WTC11 (cell line): ENCODE measurements at regions not wholly inside any gene's neighbourhood (a gene's known extent, or its start where the extent isn't known, plus 50 kb on each side); places are given as distances from the start of the nearest gene placed in this dataset.

Experiments used
- ATAC-seq: fragments of 200-7000 bp; cut with Tn5 transposase; 2 replicates; pipeline ENCODE4 v1.10.0; 2021; ENCODE audit warnings: mild to moderate bottlenecking, moderate library complexity
- CTCF ChIA-PET: fragments of 300-600 bp; sonication (Branson Sonifier 250); formaldehyde crosslinking; loops from one replicate; lab custom pipeline; 2021; ENCODE audit warnings: antibody characterized with exemption; lab: Charles Lee
- POLR2A ChIA-PET: fragments of 350-600 bp; sonication (Branson Sonifier 250); formaldehyde crosslinking; loops from one replicate; lab custom pipeline; 2021; ENCODE audit warnings: antibody characterized with exemption; lab: Charles Lee
- DNase-seq: peaks from one replicate; pipeline ENCODE4 v3.0.0; 2021; ENCODE audit warnings: low spot score
- H3K27ac Mint-ChIP-seq: 2 replicates; pipeline ENCODE4 v1.8.0; 2021; ENCODE audit warnings: mixed read lengths
- H3K27me3 Mint-ChIP-seq: 2 replicates; pipeline ENCODE4 v1.8.0; 2021; ENCODE audit warnings: low read depth, mild to moderate bottlenecking, moderate library complexity, mixed read lengths
- H3K36me3 Mint-ChIP-seq: 2 replicates; pipeline ENCODE4 v1.8.0; 2021; ENCODE audit warnings: mixed read lengths
- H3K4me1 Mint-ChIP-seq: 2 replicates; pipeline ENCODE4 v1.8.0; 2022; ENCODE audit warnings: mixed read lengths
- H3K4me3 Mint-ChIP-seq: 2 replicates; pipeline ENCODE4 v1.8.0; 2021; ENCODE audit warnings: mild to moderate bottlenecking, moderate library complexity, mixed read lengths
- H3K9me3 Mint-ChIP-seq: 2 replicates; pipeline ENCODE4 v1.8.0; 2021; ENCODE audit warnings: mixed read lengths
- CBFB ChIP-seq: sonication (generic); formaldehyde crosslinking; IDR thresholded peaks from 2 replicates; pipeline ENCODE4 v1.8.1; 2022; ENCODE audit warnings: mild to moderate bottlenecking, low read depth, missing genetic modification reagents
- CDX4 ChIP-seq: fragments of 250-450 bp; sonication (Bioruptor Pico); IDR thresholded peaks from 2 replicates; pipeline ENCODE4 v1.9.0; 2021; ENCODE audit warnings: moderate library complexity, mild to moderate bottlenecking, inconsistent platforms, borderline replicate concordance
- E2F1 ChIP-seq: sonication (generic); formaldehyde crosslinking; IDR thresholded peaks from 2 replicates; pipeline ENCODE4 v1.8.0; 2022; ENCODE audit warnings: mild to moderate bottlenecking, missing genetic modification reagents
- ERG ChIP-seq: fragments of 250-450 bp; sonication (Bioruptor Pico); IDR thresholded peaks from 2 replicates; pipeline ENCODE4 v1.8.0; 2021; ENCODE audit warnings: mild to moderate bottlenecking
- ESRRA ChIP-seq: sonication (generic); formaldehyde crosslinking; IDR thresholded peaks from 2 replicates; pipeline ENCODE4 v1.8.1; 2022; ENCODE audit warnings: mild to moderate bottlenecking, missing genetic modification reagents, borderline replicate concordance
- GRHL2 ChIP-seq: fragments of 250-450 bp; sonication (Bioruptor Pico); IDR thresholded peaks from 2 replicates; pipeline ENCODE4 v1.8.0; 2022; ENCODE audit warnings: mild to moderate bottlenecking, moderate library complexity; ENCODE audit not compliant: insufficient replicate concordance, severe bottlenecking
- HMGA2 ChIP-seq: fragments of 250-450 bp; sonication (Bioruptor Pico); IDR thresholded peaks from 2 replicates; pipeline ENCODE4 v1.4.0; 2021; ENCODE audit warnings: mild to moderate bottlenecking, moderate library complexity
- HMGXB4 ChIP-seq: sonication (generic); formaldehyde crosslinking; IDR thresholded peaks from 2 replicates; pipeline ENCODE4 v1.8.1; 2023; ENCODE audit warnings: mild to moderate bottlenecking, moderate library complexity, missing genetic modification reagents
- JUN ChIP-seq: sonication (generic); formaldehyde crosslinking; IDR thresholded peaks from 2 replicates; pipeline ENCODE4 v1.8.0; 2023; ENCODE audit warnings: mild to moderate bottlenecking, missing genetic modification reagents
- NR3C1 ChIP-seq: sonication (generic); formaldehyde crosslinking; conservative IDR thresholded peaks from 2 replicates; pipeline ENCODE4 v1.8.1; 2023; ENCODE audit warnings: low read depth, mild to moderate bottlenecking, missing genetic modification reagents
- PRRX2 ChIP-seq: fragments of 250-450 bp; sonication (Bioruptor Pico); IDR thresholded peaks from 2 replicates; pipeline ENCODE4 v1.8.0; 2021; ENCODE audit warnings: mild to moderate bottlenecking
- SMAD4 ChIP-seq: sonication (generic); formaldehyde crosslinking; IDR thresholded peaks from 2 replicates; pipeline ENCODE4 v1.8.0; 2022; ENCODE audit warnings: mild to moderate bottlenecking, missing genetic modification reagents
- SOX15 ChIP-seq: fragments of 250-450 bp; sonication (Bioruptor Pico); IDR thresholded peaks from 2 replicates; pipeline ENCODE4 v1.9.0; 2021; ENCODE audit warnings: mild to moderate bottlenecking
- SP1 ChIP-seq: sonication (generic); formaldehyde crosslinking; conservative IDR thresholded peaks from 2 replicates; pipeline ENCODE4 v1.8.1; 2022; ENCODE audit warnings: missing genetic modification reagents
- TCF7 ChIP-seq: sonication (generic); formaldehyde crosslinking; IDR thresholded peaks from 2 replicates; pipeline ENCODE4 v1.8.0; 2022; ENCODE audit warnings: mild to moderate bottlenecking, low read depth, missing genetic modification reagents, moderate library complexity
- TEAD4 ChIP-seq: sonication (generic); formaldehyde crosslinking; IDR thresholded peaks from 2 replicates; pipeline ENCODE4 v1.8.0; 2022; ENCODE audit warnings: mild to moderate bottlenecking, missing genetic modification reagents
- ZBTB43 ChIP-seq: sonication (generic); formaldehyde crosslinking; IDR thresholded peaks from 2 replicates; pipeline ENCODE4 v1.8.1; 2023; ENCODE audit warnings: mild to moderate bottlenecking, missing genetic modification reagents
- ZMAT4 ChIP-seq: fragments of 250-450 bp; sonication (Bioruptor Pico); IDR thresholded peaks from 2 replicates; pipeline ENCODE4 v1.9.0; 2021; ENCODE audit warnings: mild to moderate bottlenecking
- ZNF317 ChIP-seq: sonication (generic); formaldehyde crosslinking; IDR thresholded peaks from 2 replicates; pipeline ENCODE4 v1.8.1; 2023; ENCODE audit warnings: low read depth, mild to moderate bottlenecking, moderate library complexity, missing genetic modification reagents, borderline replicate concordance

GRCh38 chr14:45658917-45659299, 405.9 kb upstream of the MIS18BP1 start:
- Mint-ChIP-seq H3K4me3 (no peak overlapping the region), H3K4me1 (no peaks in the 10 kb centered on the region), H3K27me3 (no peaks in the 10 kb centered on the region)
- POLR2A ChIA-PET = no interaction called here
- DNase-seq = no peak
- TF ChIP-seq SOX15 (CRISPR knock-in tag) (no peak), ERG (no peak), HMGXB4 (CRISPR knock-in tag) (no peak), CDX4 (no peak), ZMAT4 (CRISPR knock-in tag) (no peak), TCF7 (no peak), NR3C1 (no peak), JUN (no peak), E2F1 (CRISPR knock-in tag) (no peak), SP1 (CRISPR knock-in tag) (no peak), SMAD4 (CRISPR knock-in tag) (no peak), PRRX2 (no peak), GRHL2 (no peak), CBFB (CRISPR knock-in tag) (no peak), TEAD4 (CRISPR knock-in tag) (no peak), HMGA2 (no peak), ZBTB43 (CRISPR knock-in tag) (no peak)
- TF ChIP-seq, all 79 proteins: peak for 0
- H3K36me3 Mint-ChIP-seq = peaks cover 10% of the 10 kb centered on the region
- ATAC-seq = no peak
- H3K9me3 Mint-ChIP-seq = peaks cover 65% of the 10 kb centered on the region
- no peak overlapping the region for H3K27ac Mint-ChIP-seq
- CTCF ChIA-PET = no interaction called here

- Mint-ChIP-seq H3K9me3 (peaks cover 64% of the 10 kb centered on the region), H3K27me3 (no peaks in the 10 kb centered on the region), H3K4me1 (no peaks in the 10 kb centered on the region), H3K4me3 (no peak overlapping the region), H3K36me3 (peaks cover 9% of the 10 kb centered on the region), H3K27ac (no peak overlapping the region)
- no peak for DNase-seq
- POLR2A ChIA-PET = no interaction called here
- no peak for ATAC-seq
- no peak for TF ChIP-seq SOX15 (CRISPR knock-in tag)
- no peak for TF ChIP-seq ZNF317
- no peak for TF ChIP-seq ESRRA (CRISPR knock-in tag)
- CTCF ChIA-PET = no interaction called here
Measured at GRCh38 chr14:45658226-45658916, 405.4 kb upstream of the MIS18BP1 start.
